Left lobe of liver (tissue), 2 donors: ENCODE measurements at regions not wholly inside any gene's neighbourhood (a gene's known extent, or its start where the extent isn't known, plus 50 kb on each side); places are given as distances from the start of the nearest gene placed in this dataset.
"Not testable (repeated sequence)": the region's sequence is repeated elsewhere in the genome, so short reads cannot be mapped to it uniquely, and the experiment has no call there.

ENCODE experiments used
- ATAC-seq: fragments of 200-7000 bp; cut with Tn5 transposase; one replicate; pipeline ENCODE4 v1.9.1; 2020; ENCODE audit warnings: mild to moderate bottlenecking, moderate library complexity
- DNase-seq: peaks from one replicate; pipeline ENCODE4 v3.0.0-alpha.2; 2020; ENCODE audit warnings: low spot score
- donor health status: DM: no; HTN: no; CAD: no; lungs with moderate emphysema.
- donor health status: DM: no; HTN: yes; CAD: no.

DNA sequence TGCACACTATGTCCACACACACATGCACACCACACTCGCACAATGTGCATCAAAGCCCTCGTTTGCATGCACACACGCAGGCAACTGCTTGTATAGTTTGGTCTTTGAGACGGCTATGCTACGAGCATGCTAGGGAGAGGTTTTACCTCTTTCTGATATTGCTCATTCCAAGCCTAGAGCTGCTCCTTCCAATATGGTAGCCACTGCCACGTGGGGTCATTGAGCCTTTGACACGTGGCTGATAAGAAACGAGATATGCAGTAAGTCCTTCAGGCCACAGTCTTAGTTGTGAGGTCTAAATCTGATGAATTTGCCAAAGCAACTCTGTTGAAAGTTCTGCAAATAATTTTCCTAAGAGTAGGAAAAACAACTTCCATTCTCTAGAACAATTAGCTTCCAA, 204.4 kb downstream of the KLF6 start:
- ATAC-seq: no peak

GRCh38 chr10:3579845-3580244, 205.2 kb downstream of the KLF6 start:
- DNase-seq (no peak), ATAC-seq (no peak)

More for the DNA sequence above, 204.4 kb downstream of the KLF6 start:
- DNase-seq: no peak

- DNase-seq: no peak
- ATAC-seq: no peak
These were observed 206.3 kb downstream of the KLF6 start for GRCh38 chr10:3578682-3579081.

- ATAC-seq: no peak
- no peak for DNase-seq
These were observed 206.8 kb downstream of the KLF6 start for GRCh38 chr10:3578159-3578558.

- DNase-seq (no peak), ATAC-seq (no peak)
These were observed 210.6 kb downstream of the KLF6 start for GRCh38 chr10:3574451-3574850.

DNA sequence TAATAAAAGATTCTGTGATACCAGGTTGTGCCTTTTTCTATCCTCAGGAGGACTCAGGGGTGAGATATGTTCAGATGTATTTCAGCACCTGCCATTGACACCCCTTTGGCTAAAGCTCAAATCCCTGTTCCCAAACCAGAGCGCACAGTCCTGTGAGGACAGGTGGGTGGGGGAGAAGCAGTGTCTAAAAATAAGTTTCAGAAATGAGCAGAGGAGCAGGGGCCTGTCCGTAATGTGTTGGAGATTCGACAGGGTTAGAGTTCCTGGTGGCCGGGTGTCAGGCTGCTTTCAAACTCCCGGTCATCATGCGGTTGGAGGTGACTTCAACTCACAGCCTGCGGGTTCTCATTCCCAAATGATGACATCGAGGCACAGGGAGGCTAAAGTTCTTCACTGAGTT, 211.5 kb downstream of the KLF6 start:
- DNase-seq (no peak), ATAC-seq (no peak)

DNA sequence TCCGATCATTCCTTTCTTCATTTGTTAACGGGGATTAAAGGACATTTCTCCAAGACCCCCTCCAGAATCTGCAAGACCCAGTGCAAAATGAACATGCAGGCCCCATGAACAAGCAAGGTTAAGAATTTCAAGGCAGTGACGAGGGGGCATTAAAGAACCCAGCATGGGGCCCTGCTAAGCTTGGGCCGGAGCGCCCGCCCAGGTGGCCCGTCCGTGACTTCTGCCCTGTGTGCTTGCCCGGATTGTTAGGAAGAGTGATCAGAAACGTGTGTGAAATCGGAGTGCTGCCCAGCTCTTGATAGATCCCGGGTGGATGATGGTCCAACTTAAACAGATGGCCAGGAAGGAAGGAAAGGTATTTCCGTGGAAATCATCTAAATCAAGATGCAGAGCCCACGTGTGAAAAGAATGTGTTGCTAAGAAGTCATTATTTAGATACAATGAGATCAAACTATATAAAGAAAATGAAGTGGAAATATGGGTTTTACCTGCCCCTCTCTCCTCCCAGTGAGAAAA, 213.6 kb downstream of the KLF6 start:
- ATAC-seq: no peak
- DNase-seq: no peak

- DNase-seq (no peak), ATAC-seq (no peak)
These were observed 214.1 kb downstream of the KLF6 start for GRCh38 chr10:3570855-3571266.

- no peak for DNase-seq
- no peak for ATAC-seq
These were observed 214.8 kb downstream of the KLF6 start for GRCh38 chr10:3570131-3570729.

- DNase-seq (no peak), ATAC-seq (no peak)
These were observed 216.0 kb downstream of the KLF6 start for GRCh38 chr10:3568983-3569382.

- ATAC-seq (no peak), DNase-seq (no peak)
These were observed 216.6 kb downstream of the KLF6 start for GRCh38 chr10:3568392-3568791.

DNA sequence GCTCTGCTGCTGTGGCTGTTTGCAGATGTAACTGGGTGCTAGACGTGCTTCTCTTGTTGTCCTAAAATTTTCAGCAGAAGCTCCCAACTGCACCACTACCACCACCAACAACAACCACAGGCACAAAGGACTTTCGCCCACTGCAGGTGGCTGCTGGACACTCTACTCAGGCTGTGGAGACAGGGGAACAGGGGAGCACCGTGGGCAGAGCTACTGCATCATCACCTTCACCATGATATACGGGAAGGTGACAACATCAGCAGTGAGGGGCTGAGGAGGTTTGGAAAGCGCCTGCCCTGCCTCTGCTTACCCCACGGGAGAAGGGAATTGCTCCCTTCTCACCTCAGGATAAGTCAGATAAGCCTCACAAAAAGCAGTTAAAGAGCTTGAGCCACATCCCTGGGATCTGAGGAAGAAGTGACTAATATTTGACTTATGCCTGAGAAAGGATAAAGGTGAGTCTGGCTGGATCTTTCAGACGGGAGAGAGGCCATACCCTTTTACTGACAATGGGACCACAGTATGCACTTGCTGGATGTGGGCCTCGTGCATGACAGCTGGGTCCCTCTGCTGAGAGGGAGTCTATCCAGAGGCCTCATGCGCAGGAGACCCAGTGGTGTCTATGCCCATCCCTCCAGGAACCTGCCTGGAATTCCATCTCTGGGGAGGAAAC, 217.6 kb downstream of the KLF6 start:
- ATAC-seq (no peak), DNase-seq (no peak)

DNA sequence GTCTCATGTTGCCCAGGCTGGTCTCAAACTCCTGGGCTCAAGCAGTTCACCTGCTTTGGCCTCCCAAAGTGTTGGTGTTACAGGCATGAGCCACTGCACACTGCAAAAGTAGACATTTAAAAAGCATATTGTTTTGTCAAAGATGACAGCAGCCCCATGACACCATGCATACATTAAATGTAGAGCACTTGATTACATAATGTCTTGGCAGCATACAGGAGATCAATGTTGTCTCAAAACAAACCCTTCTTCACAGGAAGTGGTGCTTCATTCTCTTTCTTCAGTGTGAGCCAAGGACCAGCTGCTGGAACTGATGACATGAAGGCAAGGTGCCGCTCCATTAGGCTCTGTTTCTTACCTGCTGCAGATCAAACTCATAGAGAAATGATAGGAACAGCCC, 218.4 kb downstream of the KLF6 start:
- no peak for ATAC-seq

GRCh38 chr10:3564346-3565002, 220.5 kb downstream of the KLF6 start:
- DNase-seq (no peak), ATAC-seq (no peak)

More for the DNA sequence above, 218.4 kb downstream of the KLF6 start:
- DNase-seq: no peak

GRCh38 chr10:3563298-3563697, 221.7 kb downstream of the KLF6 start:
- no peak for DNase-seq
- no peak for ATAC-seq

DNA sequence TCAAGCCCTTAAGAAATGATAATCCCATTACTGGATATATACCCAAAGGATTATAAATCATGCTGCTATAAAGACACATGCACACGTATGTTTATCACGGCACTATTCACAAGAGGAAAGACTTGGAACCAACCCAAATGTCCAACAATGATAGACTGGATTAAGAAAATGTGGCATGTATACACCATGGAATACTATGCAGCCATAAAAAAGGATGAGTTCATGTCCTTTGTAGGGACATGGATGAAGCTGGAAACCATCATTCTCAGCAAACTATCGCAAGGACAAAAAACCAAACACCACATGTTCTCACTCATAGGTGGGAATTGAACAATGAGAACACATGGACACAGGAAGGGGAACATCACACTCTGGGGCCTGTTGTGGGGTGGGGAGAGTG, 224.4 kb downstream of the KLF6 start:
- not testable (repeated sequence) for DNase-seq, ATAC-seq

GRCh38 chr10:3559527-3559926, 225.5 kb downstream of the KLF6 start:
- DNase-seq: no peak
- ATAC-seq: no peak

GRCh38 chr10:3559011-3559410, 226.0 kb downstream of the KLF6 start:
- no peak for DNase-seq
- no peak for ATAC-seq

- not testable (repeated sequence) for DNase-seq, ATAC-seq
These were observed 228.6 kb downstream of the KLF6 start for GRCh38 chr10:3556191-3557017.

DNA sequence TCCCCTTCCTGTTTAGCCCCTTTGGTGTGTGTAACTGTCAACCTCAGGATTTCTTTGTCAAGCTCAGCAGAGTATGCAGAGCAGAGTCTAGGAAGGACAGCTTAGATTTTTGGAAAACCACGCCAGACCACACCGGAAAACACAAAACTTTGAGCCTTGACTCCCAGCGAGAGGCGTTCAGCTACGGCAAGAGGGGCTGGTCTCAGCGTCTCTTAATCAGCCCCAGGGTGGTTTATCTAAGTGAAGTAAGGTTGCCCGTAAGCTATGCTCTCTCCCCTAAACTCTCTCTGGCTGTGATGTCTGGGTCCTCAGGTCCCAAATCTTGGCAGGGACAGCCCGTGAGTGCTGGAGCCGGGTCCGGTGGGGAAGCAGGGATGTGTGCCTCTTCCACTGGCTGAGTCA, 230.9 kb downstream of the KLF6 start:
- ATAC-seq (no peak), DNase-seq (no peak)

DNA sequence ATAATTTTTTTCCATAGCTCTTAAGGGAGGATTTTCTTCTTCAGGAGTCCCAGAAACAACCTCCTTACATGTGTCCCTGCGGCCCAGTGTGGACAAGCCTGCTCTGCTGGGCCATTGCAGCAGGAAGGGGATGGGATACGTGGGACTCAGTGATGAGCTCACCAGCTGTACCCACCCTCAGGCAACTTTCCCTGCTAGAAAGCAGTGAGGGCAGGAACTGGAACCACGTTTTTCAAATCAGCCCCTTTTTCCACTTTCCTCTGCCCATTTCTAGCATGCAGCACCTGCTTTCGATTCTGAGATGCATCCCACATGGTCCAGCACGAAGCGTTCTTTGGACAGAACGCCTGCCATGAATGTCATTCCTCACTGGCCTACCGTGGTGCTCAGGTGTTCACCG, 232.7 kb downstream of the KLF6 start:
- DNase-seq (no peak), ATAC-seq (no peak)
